GM19351 (cell line): ENCODE measurements at regions not wholly inside any gene's neighbourhood (a gene's known extent, or its start where the extent isn't known, plus 50 kb on each side); places are given as distances from the start of the nearest gene placed in this dataset.
"Not testable (repeated sequence)": the region's sequence is repeated elsewhere in the genome, so short reads cannot be mapped to it uniquely, and the experiment has no call there.

Experiments
- ATAC-seq: cut with Tn5 transposase; IDR thresholded peaks from one replicate; pipeline ENCODE4 v1.9.1; 2021; ENCODE audit warnings: mild to moderate bottlenecking, moderate library complexity; ENCODE audit not compliant: unreplicated experiment

GRCh38 chr2:52258967-52259366 is 1227.0 kb upstream of the NRXN1 start:
- not testable (repeated sequence) for ATAC-seq

GRCh38 chr2:52258038-52258437 is 1226.1 kb upstream of the NRXN1 start:
- ATAC-seq = no peak

GRCh38 chr2:52253416-52253980 is 1221.6 kb upstream of the NRXN1 start:
- no peak for ATAC-seq

- no peak for ATAC-seq
Measured at GRCh38 chr2:52238782-52239181, 1206.8 kb upstream of the NRXN1 start.

GRCh38 chr2:52222128-52222527 is 1190.2 kb upstream of the NRXN1 start:
- no peak for ATAC-seq

- ATAC-seq = no peak
Measured at GRCh38 chr2:52220393-52220792, 1188.5 kb upstream of the NRXN1 start.

- no peak for ATAC-seq
Measured at GRCh38 chr2:52210611-52211010, 1178.7 kb upstream of the NRXN1 start.

- no peak for ATAC-seq
Measured at GRCh38 chr2:52210161-52210560, 1178.2 kb upstream of the NRXN1 start.

GRCh38 chr2:52194342-52194741 is 1162.4 kb upstream of the NRXN1 start:
- no peak for ATAC-seq

GRCh38 chr2:52193804-52194203 is 1161.9 kb upstream of the NRXN1 start:
- ATAC-seq = no peak

- no peak for ATAC-seq
Measured at GRCh38 chr2:52192656-52193055, 1160.7 kb upstream of the NRXN1 start.

- no peak for ATAC-seq
Measured at GRCh38 chr2:52181080-52181479, 1149.1 kb upstream of the NRXN1 start.

- no peak for ATAC-seq
Measured at GRCh38 chr2:52178845-52179244, 1146.9 kb upstream of the NRXN1 start.

GRCh38 chr2:52145005-52145404 is 1113.1 kb upstream of the NRXN1 start:
- no peak for ATAC-seq

GRCh38 chr2:52144590-52144989 is 1112.7 kb upstream of the NRXN1 start:
- ATAC-seq = no peak

- ATAC-seq = no peak
Measured at GRCh38 chr2:52141076-52141475, 1109.1 kb upstream of the NRXN1 start.

- ATAC-seq = no peak
Measured at GRCh38 chr2:52139241-52139640, 1107.3 kb upstream of the NRXN1 start.

- no peak for ATAC-seq
Measured at GRCh38 chr2:52135235-52135634, 1103.3 kb upstream of the NRXN1 start.

- ATAC-seq = no peak
Measured at GRCh38 chr2:52128081-52128480, 1096.1 kb upstream of the NRXN1 start.

- ATAC-seq = no peak
Measured at GRCh38 chr2:52127527-52127926, 1095.6 kb upstream of the NRXN1 start.

GRCh38 chr2:52117299-52117698 is 1085.4 kb upstream of the NRXN1 start:
- no peak for ATAC-seq

- ATAC-seq = no peak
Measured at GRCh38 chr2:52115750-52116149, 1083.8 kb upstream of the NRXN1 start.

GRCh38 chr2:52113338-52113737 is 1081.4 kb upstream of the NRXN1 start:
- ATAC-seq = no peak
